ENCODE measurements at regions not wholly inside any gene's neighbourhood (a gene's known extent, or its start where the extent isn't known, plus 50 kb on each side); places are given as distances from the start of the nearest gene placed in this dataset.
"Not testable (repeated sequence)": the region's sequence is repeated elsewhere in the genome, so short reads cannot be mapped to it uniquely, and the experiment has no call there.

GRCh38 chr14:27270716-27271115 is 672.9 kb upstream of the NOVA1 start:
- ATAC-seq (ENCODE audit: low read depth) (no peak), DNase-seq (ENCODE audit: low spot score) (no peak)
- H3K27ac ChIP-seq (ENCODE audit: poor library complexity, severe bottlenecking): no peak overlapping the region
- H3K36me3 ChIP-seq (ENCODE audit: low read depth): no peaks in the 10 kb centered on the region
- no peaks in the 10 kb centered on the region for H3K4me1 ChIP-seq (ENCODE audit: insufficient read depth, poor library complexity, severe bottlenecking)
- peaks cover 19% of the 10 kb centered on the region for H3K27me3 ChIP-seq (ENCODE audit: insufficient read depth, poor library complexity, severe bottlenecking)
- no peaks in the 10 kb centered on the region for H3K9me3 ChIP-seq (ENCODE audit: severe bottlenecking)
- no peak for TF ChIP-seq CTCF (IDR thresholded peaks at IDR 0.05; ENCODE audit: poor library complexity, severe bottlenecking)
- H3K4me3 ChIP-seq (ENCODE audit: severe bottlenecking): no peak overlapping the region

DNA sequence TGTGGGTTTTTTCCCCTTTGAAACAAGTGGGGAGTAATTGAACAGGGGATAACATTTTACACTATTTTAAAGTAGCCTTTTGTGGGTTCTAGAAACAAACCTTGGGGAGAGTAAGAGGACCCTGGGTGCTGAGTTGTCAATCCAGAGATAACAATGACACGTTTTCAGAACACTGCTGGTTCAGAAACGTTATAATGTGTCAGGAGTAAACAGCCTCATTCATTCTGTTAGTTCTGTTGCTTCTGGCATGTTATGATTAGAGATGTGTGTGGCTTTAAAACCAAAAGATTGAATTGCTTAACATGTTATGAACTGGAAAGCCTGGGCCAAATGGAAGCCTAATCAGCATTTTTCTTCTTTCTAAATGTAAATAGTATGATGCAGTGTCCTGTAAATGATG is 680.5 kb upstream of the NOVA1 start:
- DNase-seq (ENCODE audit: low spot score): no peak
- Histone ChIP-seq H3K4me1 (ENCODE audit: insufficient read depth, poor library complexity, severe bottlenecking) (no peaks in the 10 kb centered on the region), H3K27ac (ENCODE audit: poor library complexity, severe bottlenecking) (no peak overlapping the region), H3K4me3 (ENCODE audit: severe bottlenecking) (no peak overlapping the region), H3K36me3 (ENCODE audit: low read depth) (no peaks in the 10 kb centered on the region), H3K9me3 (ENCODE audit: severe bottlenecking) (no peaks in the 10 kb centered on the region), H3K27me3 (ENCODE audit: insufficient read depth, poor library complexity, severe bottlenecking) (peaks cover 22% of the 10 kb centered on the region)
- ATAC-seq (ENCODE audit: low read depth): no peak
- no peak for TF ChIP-seq CTCF (IDR thresholded peaks at IDR 0.05; ENCODE audit: poor library complexity, severe bottlenecking)

DNA sequence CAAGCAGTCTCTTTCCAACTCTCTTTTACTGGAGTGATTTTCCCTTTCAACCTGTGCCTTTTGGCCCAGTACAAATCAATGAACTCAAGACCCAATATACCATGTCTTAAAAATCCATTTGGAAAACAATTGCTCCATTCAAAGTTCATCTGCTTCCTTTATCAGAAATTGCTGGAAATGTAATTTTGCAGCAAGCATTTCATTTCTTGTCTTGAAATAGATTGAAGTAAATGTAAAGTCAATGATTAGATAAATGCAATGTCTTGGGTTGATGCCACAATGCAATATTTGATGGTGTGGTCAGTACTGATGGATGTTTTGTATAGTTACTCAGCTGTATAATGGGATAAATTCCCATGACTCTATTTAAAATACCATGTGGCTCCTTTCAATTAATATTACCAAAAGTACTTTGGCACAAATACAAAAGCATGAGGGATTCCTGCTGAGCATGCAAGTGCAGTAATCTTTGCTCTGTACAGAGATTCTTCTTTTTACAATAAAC is 707.7 kb upstream of the NOVA1 start:
- Histone ChIP-seq H3K4me3 (ENCODE audit: severe bottlenecking) (no peak overlapping the region), H3K36me3 (ENCODE audit: low read depth) (no peaks in the 10 kb centered on the region), H3K27ac (ENCODE audit: poor library complexity, severe bottlenecking) (no peak overlapping the region), H3K4me1 (ENCODE audit: insufficient read depth, poor library complexity, severe bottlenecking) (no peaks in the 10 kb centered on the region), H3K27me3 (ENCODE audit: insufficient read depth, poor library complexity, severe bottlenecking) (no peaks in the 10 kb centered on the region), H3K9me3 (ENCODE audit: severe bottlenecking) (no peaks in the 10 kb centered on the region)
- ATAC-seq (ENCODE audit: low read depth) (no peak), DNase-seq (ENCODE audit: low spot score) (no peak)
- TF ChIP-seq CTCF (IDR thresholded peaks at IDR 0.05; ENCODE audit: poor library complexity, severe bottlenecking): no peak

DNA sequence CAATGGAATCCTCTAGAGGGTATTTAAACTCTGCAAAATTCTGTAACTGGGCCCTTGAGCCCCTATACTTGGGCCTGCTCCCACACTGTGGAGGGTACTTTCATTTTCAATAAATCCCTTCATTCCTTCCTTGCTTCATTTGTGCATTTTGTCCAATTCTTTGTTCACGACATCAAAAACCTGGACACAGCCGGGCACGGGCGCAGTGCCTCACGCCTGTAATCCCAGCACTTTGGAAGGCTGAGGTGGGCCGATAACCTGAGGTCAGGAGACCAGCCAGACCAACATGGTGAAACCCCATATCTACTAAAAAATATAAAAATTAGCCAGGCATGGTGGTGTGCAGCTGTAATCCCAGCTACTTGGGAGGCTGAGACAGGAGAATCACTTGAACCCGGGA is 714.9 kb upstream of the NOVA1 start:
- not testable (repeated sequence) for H3K36me3 ChIP-seq (ENCODE audit: low read depth); H3K27me3 ChIP-seq (ENCODE audit: insufficient read depth, poor library complexity, severe bottlenecking); ATAC-seq (ENCODE audit: low read depth); H3K27ac ChIP-seq (ENCODE audit: poor library complexity, severe bottlenecking); H3K4me3 ChIP-seq (ENCODE audit: severe bottlenecking); DNase-seq (ENCODE audit: low spot score); H3K4me1 ChIP-seq (ENCODE audit: insufficient read depth, poor library complexity, severe bottlenecking); H3K9me3 ChIP-seq (ENCODE audit: severe bottlenecking)

DNA sequence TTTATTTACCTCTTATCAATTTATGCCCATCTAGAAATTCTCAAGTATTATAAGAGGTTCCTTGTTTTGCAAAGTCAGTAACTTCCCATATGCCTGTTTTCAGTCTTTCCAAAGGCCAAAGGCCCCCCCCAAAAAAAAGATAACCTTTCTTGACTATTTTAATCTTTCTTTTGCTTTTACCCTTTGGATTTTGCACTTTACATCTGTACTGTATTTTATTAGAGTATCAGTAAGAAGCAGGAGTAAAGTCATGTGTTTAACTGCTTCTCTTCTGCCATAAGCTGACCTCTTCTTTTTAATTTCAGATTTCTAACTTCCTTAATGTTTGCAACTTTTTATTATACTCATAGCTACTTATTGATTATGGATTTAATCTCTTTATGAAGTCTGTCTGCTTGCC is 716.4 kb upstream of the NOVA1 start:
- Histone ChIP-seq H3K4me3 (ENCODE audit: severe bottlenecking) (no peak overlapping the region), H3K27me3 (ENCODE audit: insufficient read depth, poor library complexity, severe bottlenecking) (peaks cover 6% of the 10 kb centered on the region), H3K9me3 (ENCODE audit: severe bottlenecking) (no peaks in the 10 kb centered on the region), H3K36me3 (ENCODE audit: low read depth) (no peaks in the 10 kb centered on the region), H3K27ac (ENCODE audit: poor library complexity, severe bottlenecking) (no peak overlapping the region), H3K4me1 (ENCODE audit: insufficient read depth, poor library complexity, severe bottlenecking) (no peaks in the 10 kb centered on the region)
- TF ChIP-seq CTCF (IDR thresholded peaks at IDR 0.05; ENCODE audit: poor library complexity, severe bottlenecking): no peak
- DNase-seq (ENCODE audit: low spot score) (no peak), ATAC-seq (ENCODE audit: low read depth) (no peak)
